H9 (cell line): ENCODE measurements at regions not wholly inside any gene's neighbourhood (a gene's known extent, or its start where the extent isn't known, plus 50 kb on each side); places are given as distances from the start of the nearest gene placed in this dataset.

Experiments
- DNase-seq: peaks from one replicate; pipeline ENCODE4 v3.0.0-alpha.2; 2017
- H2AFZ ChIP-seq: one replicate; pipeline ENCODE4 v1.6.1; 2013; ENCODE audit warnings: mild to moderate bottlenecking, low read length, control low read depth, moderate library complexity
- H2AK5ac ChIP-seq: 2 replicates; pipeline ENCODE4 v1.6.1; 2013; ENCODE audit warnings: low read length, control low read depth, mixed read lengths; ENCODE audit not compliant: insufficient read length
- H2BK120ac ChIP-seq: one replicate; pipeline ENCODE4 v1.6.1; 2013; ENCODE audit warnings: low read depth, mild to moderate bottlenecking, low read length, control low read depth, inconsistent platforms; ENCODE audit not compliant: poor library complexity, severe bottlenecking
- H2BK12ac ChIP-seq: 2 replicates; pipeline ENCODE4 v1.6.1; 2013; ENCODE audit warnings: low read length, control low read depth, mixed read lengths, low read depth; ENCODE audit not compliant: insufficient read length
- H2BK15ac ChIP-seq: 2 replicates; pipeline ENCODE4 v1.6.1; 2013; ENCODE audit warnings: low read depth, low read length, control low read depth
- H2BK20ac ChIP-seq: one replicate; pipeline ENCODE4 v1.6.1; 2013; ENCODE audit warnings: low read depth, mild to moderate bottlenecking, low read length, control low read depth, inconsistent platforms; ENCODE audit not compliant: poor library complexity, severe bottlenecking
- H2BK5ac ChIP-seq: 2 replicates; pipeline ENCODE4 v1.6.1; 2013; ENCODE audit warnings: low read length, control low read depth, mixed read lengths; ENCODE audit not compliant: insufficient read length
- H3K14ac ChIP-seq: 2 replicates; pipeline ENCODE4 v1.6.1; 2013; ENCODE audit warnings: low read length, control low read depth; ENCODE audit not compliant: insufficient read depth
- H3K18ac ChIP-seq: 2 replicates; pipeline ENCODE4 v1.6.1; 2013; ENCODE audit warnings: low read depth, mild to moderate bottlenecking, mixed read lengths, low read length, control low read depth; ENCODE audit not compliant: insufficient read length
- H3K23ac ChIP-seq: 2 replicates; pipeline ENCODE4 v1.6.1; 2013; ENCODE audit warnings: low read length, control low read depth, mixed read lengths, low read depth; ENCODE audit not compliant: insufficient read length
- H3K23me2 ChIP-seq: 2 replicates; pipeline ENCODE4 v1.6.1; 2013; ENCODE audit warnings: low read depth, mild to moderate bottlenecking, mixed read lengths, low read length, control low read depth; ENCODE audit not compliant: insufficient read length, poor library complexity, severe bottlenecking
- H3K27ac ChIP-seq: 2 replicates; pipeline ENCODE4 v1.5.1; 2013; ENCODE audit warnings: low read length, control low read depth, mixed read lengths, low read depth; ENCODE audit not compliant: insufficient read length
- H3K27me3 ChIP-seq: 2 replicates; pipeline ENCODE4 v1.6.1; 2013; ENCODE audit warnings: low read length, control low read depth, inconsistent platforms; ENCODE audit not compliant: insufficient read depth
- H3K4ac ChIP-seq: 2 replicates; pipeline ENCODE4 v1.6.1; 2013; ENCODE audit warnings: low read depth, mild to moderate bottlenecking, control low read depth, inconsistent platforms, low read length, moderate library complexity
- H3K4me1 ChIP-seq: 2 replicates; pipeline ENCODE4 v1.6.1; 2013; ENCODE audit warnings: low read length, control low read depth, inconsistent platforms; ENCODE audit not compliant: insufficient read depth
- H3K4me2 ChIP-seq: 2 replicates; pipeline ENCODE4 v1.6.1; 2013; ENCODE audit warnings: low read length, control low read depth, mixed read lengths; ENCODE audit not compliant: insufficient read length, insufficient read depth
- H3K56ac ChIP-seq: 2 replicates; pipeline ENCODE4 v1.6.1; 2013; ENCODE audit warnings: low read depth, mild to moderate bottlenecking, mixed read lengths, low read length, control low read depth; ENCODE audit not compliant: insufficient read length
- H3K79me1 ChIP-seq: 2 replicates; pipeline ENCODE4 v1.6.1; 2013; ENCODE audit warnings: low read depth, mild to moderate bottlenecking, moderate library complexity, low read length, control low read depth, inconsistent platforms; ENCODE audit not compliant: insufficient read depth, poor library complexity, severe bottlenecking
- H3K79me2 ChIP-seq: 2 replicates; pipeline ENCODE4 v1.6.1; 2013; ENCODE audit warnings: low read length, control low read depth, inconsistent platforms; ENCODE audit not compliant: insufficient read depth
- H3K9ac ChIP-seq: 2 replicates; pipeline ENCODE4 v1.6.1; 2013; ENCODE audit warnings: low read length, control low read depth, mixed read lengths; ENCODE audit not compliant: insufficient read length; ENCODE audit errors: extremely low read depth
- H3K9me3 ChIP-seq: one replicate; pipeline ENCODE4 v1.6.1; 2013; ENCODE audit warnings: low read depth, low read length, inconsistent platforms; ENCODE audit not compliant: control insufficient read depth
- H3T11ph ChIP-seq: one replicate; pipeline ENCODE4 v1.6.1; 2013; ENCODE audit warnings: mild to moderate bottlenecking, low read length, control low read depth, inconsistent platforms
- H4K20me1 ChIP-seq: one replicate; pipeline ENCODE4 v1.6.1; 2013; ENCODE audit not compliant: control insufficient read depth, insufficient read length, insufficient read depth
- H4K5ac ChIP-seq: 2 replicates; pipeline ENCODE4 v1.6.1; 2013; ENCODE audit warnings: low read depth, mild to moderate bottlenecking, mixed read lengths, low read length, control low read depth; ENCODE audit not compliant: insufficient read length
- H4K8ac ChIP-seq: replicated peaks from 2 replicates; pipeline ENCODE4 v1.6.1; 2013; ENCODE audit warnings: low read length, control low read depth, mixed read lengths, low read depth; ENCODE audit not compliant: insufficient read length
- H4K91ac ChIP-seq: 2 replicates; pipeline ENCODE4 v1.6.1; 2013; ENCODE audit warnings: low read depth, mild to moderate bottlenecking, moderate library complexity, mixed read lengths, low read length, control low read depth; ENCODE audit not compliant: insufficient read length
- H3K27ac Mint-ChIP-seq, 3 experiments: 2 replicates in 2 of 3; 3 replicates in 1 of 3; pipeline ENCODE4 v1.8.0; 2020 to 2021; ENCODE audit warnings: mixed read lengths in 3 of 3, mild to moderate bottlenecking in 1 of 3, moderate library complexity in 1 of 3
- H3K27me3 Mint-ChIP-seq: 2 replicates; pipeline ENCODE4 v1.8.0; 2021; ENCODE audit warnings: low read depth, mild to moderate bottlenecking, moderate library complexity, mixed read lengths
- H3K36me3 Mint-ChIP-seq, 3 experiments: 2 replicates in 2 of 3; 3 replicates in 1 of 3; pipeline ENCODE4 v1.8.0; 2020 to 2021; ENCODE audit warnings: low read depth in 3 of 3, mixed read lengths in 3 of 3; ENCODE audit not compliant: insufficient read depth in 1 of 3
- H3K4me1 Mint-ChIP-seq, 2 experiments: 2 replicates each; pipeline ENCODE4 v1.8.0; 2020; ENCODE audit warnings: mixed read lengths in 2 of 2
- H3K4me3 Mint-ChIP-seq, 2 experiments: 2 replicates in 1 of 2; 3 replicates in 1 of 2; pipeline ENCODE4 v1.8.0; 2020 to 2021; ENCODE audit warnings: mild to moderate bottlenecking in 2 of 2, mixed read lengths in 2 of 2, moderate library complexity in 1 of 2
- H3K9me3 Mint-ChIP-seq, 2 experiments: 2 replicates in 1 of 2; 3 replicates in 1 of 2; pipeline ENCODE4 v1.8.0; 2020; ENCODE audit warnings: mild to moderate bottlenecking in 2 of 2, mixed read lengths in 2 of 2, moderate library complexity in 1 of 2
- CTCF ChIP-seq: fragments of 200-600 bp; sonication (generic); conservative IDR thresholded peaks from 3 replicates; pipeline ENCODE4 v1.8.0; 2021; ENCODE audit warnings: antibody characterized with exemption, mild to moderate bottlenecking
- WGBS: extraction: QIAGEN DNeasy Blood & Tissue Kit; methylation state at CpG from one replicate; pipeline ENCODE4 v1.1.7; 2013; ENCODE audit warnings: missing lambda C conversion rate, low lambda C conversion rate, mixed read lengths; ENCODE audit not compliant: insufficient read length; ENCODE audit errors: extremely low coverage; 5-methylcytosine and 5-hydroxymethylcytosine counted together

GRCh38 chr4:160819791-160820190 is 1344.0 kb downstream of the FSTL5 start:
- Mint-ChIP-seq H3K36me3 (peaks cover 0 to 5% (median 0%) of the 10 kb centered on the region in 3 experiments; a peak in 2 of 7 replicates), H3K4me3 (no peak overlapping the region), H3K27ac (no peak overlapping the region), H3K9me3 (peaks cover 3% of the 10 kb centered on the region in 2 experiments; a peak in 3 of 5 replicates), H3K27me3 (no peaks in the 10 kb centered on the region), H3K4me1 (no peaks in the 10 kb centered on the region)
- H3K4me2 ChIP-seq, result no peak overlapping the region
- H3K9me3 ChIP-seq, result no peaks in the 10 kb centered on the region
- no peak overlapping the region for H3K9ac ChIP-seq
- H2AK5ac ChIP-seq, result no peak overlapping the region
- H2AFZ ChIP-seq, result no peak overlapping the region
- H4K20me1 ChIP-seq, result no peaks in the 10 kb centered on the region
- no peak overlapping the region for H4K91ac ChIP-seq
- H2BK20ac ChIP-seq, result no peak overlapping the region
- no peak overlapping the region for H3K56ac ChIP-seq
- H2BK5ac ChIP-seq, result no peak overlapping the region
- no peak overlapping the region for H3K14ac ChIP-seq
- H2BK15ac ChIP-seq, result no peak overlapping the region
- H3K18ac ChIP-seq, result no peak overlapping the region
- no peak overlapping the region for H2BK120ac ChIP-seq
- no peaks in the 10 kb centered on the region for H3K79me1 ChIP-seq
- H4K5ac ChIP-seq, result no peak overlapping the region
- H3K27ac ChIP-seq, result no peak overlapping the region
- TF ChIP-seq CTCF, result no peak
- H3K79me2 ChIP-seq, result no peaks in the 10 kb centered on the region
- DNase-seq, result no peak
- no peak overlapping the region for H3K23ac ChIP-seq
- no peak overlapping the region for H2BK12ac ChIP-seq
- H3K4ac ChIP-seq, result no peak overlapping the region
- H3K27me3 ChIP-seq, result no peaks in the 10 kb centered on the region
- WGBS, result no CpG with 5 or more reads among the region's 3 CpGs
- no peaks in the 10 kb centered on the region for H3K23me2 ChIP-seq
- H3K4me1 ChIP-seq, result no peaks in the 10 kb centered on the region
- no peak overlapping the region for H4K8ac ChIP-seq
- H3T11ph ChIP-seq, result no peak overlapping the region
